B cell (primary cell): ENCODE measurements at regions not wholly inside any gene's neighbourhood (a gene's known extent, or its start where the extent isn't known, plus 50 kb on each side); places are given as distances from the start of the nearest gene placed in this dataset.

ENCODE experiments used
- EZH2 ChIP-seq: IDR thresholded peaks from 2 replicates; pipeline ENCODE4 v1.6.1; 2012; ENCODE audit warnings: borderline replicate concordance, low read depth, mild to moderate bottlenecking, moderate library complexity, low read length; ENCODE audit not compliant: insufficient read depth, poor library complexity, severe bottlenecking
- TF ChIP-seq, protein P1 (sequence below): fragments of 200-600 bp; IDR thresholded peaks from one replicate; pipeline ENCODE4 v1.8.0; 2022; ENCODE audit warnings: antibody characterized with exemption, mild to moderate bottlenecking

DNA sequence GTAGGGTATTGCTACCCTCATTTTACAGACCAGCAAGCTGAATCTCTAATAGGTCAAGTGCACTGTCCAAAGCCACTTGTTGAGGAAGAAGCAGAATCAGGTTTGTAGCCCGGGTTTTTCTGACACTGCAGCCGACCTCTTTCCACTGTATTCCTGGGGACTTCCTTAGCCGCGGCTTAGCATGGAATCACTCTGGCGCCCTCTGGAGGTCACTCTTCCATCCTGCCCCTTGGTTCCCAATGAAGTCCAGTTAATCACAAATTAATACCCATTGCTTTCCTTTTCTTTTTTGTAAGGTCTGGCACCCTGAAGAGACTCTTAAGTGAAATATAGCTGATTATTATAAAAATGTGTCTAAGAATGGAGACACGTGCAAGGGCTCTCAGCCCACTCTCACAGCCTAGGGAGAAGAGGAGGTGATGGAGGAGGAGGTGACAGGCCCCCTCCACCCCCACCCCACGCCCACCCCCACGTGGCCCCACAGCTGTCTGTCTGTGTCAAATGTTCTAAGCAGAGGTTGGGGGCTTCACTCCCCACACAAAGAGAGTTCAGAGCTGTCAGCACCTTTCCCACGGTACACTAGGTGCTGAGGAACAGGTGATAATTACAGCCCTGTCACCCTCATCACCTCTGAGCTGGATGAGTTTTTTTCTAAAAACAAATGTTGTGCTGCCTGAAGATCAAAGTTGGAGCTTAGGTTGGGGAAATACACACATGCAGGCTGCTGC lies 57.7 kb upstream of the DRD2 start:
- TF ChIP-seq, protein P1, sequence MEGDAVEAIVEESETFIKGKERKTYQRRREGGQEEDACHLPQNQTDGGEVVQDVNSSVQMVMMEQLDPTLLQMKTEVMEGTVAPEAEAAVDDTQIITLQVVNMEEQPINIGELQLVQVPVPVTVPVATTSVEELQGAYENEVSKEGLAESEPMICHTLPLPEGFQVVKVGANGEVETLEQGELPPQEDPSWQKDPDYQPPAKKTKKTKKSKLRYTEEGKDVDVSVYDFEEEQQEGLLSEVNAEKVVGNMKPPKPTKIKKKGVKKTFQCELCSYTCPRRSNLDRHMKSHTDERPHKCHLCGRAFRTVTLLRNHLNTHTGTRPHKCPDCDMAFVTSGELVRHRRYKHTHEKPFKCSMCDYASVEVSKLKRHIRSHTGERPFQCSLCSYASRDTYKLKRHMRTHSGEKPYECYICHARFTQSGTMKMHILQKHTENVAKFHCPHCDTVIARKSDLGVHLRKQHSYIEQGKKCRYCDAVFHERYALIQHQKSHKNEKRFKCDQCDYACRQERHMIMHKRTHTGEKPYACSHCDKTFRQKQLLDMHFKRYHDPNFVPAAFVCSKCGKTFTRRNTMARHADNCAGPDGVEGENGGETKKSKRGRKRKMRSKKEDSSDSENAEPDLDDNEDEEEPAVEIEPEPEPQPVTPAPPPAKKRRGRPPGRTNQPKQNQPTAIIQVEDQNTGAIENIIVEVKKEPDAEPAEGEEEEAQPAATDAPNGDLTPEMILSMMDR: peak; percentile 80
- no peak for TF ChIP-seq EZH2
